Esophagus squamous epithelium (tissue), 5 donors: ENCODE measurements at regions not wholly inside any gene's neighbourhood (a gene's known extent, or its start where the extent isn't known, plus 50 kb on each side); places are given as distances from the start of the nearest gene placed in this dataset.

Experiments used
- DNase-seq: peaks from one replicate; lab custom pipeline; 2025; lab: John Stamatoyannopoulos, UW
- H3K27ac ChIP-seq, 4 donors: fragments of 200-600 bp; sonication (generic); one replicate each; pipeline ENCODE4 v1.5.1; 2016 to 2019; ENCODE audit warnings: mild to moderate bottlenecking in 1 of 4
- H3K27me3 ChIP-seq, 4 donors: fragments of 200-600 bp; sonication (generic); 1 replicate in 3 of 4; 2 replicates in 1 of 4; pipeline versions ENCODE4 v1.5.1 to v1.6.0; 2017 to 2021; ENCODE audit warnings: antibody characterized with exemption in 1 of 4
- H3K36me3 ChIP-seq, 3 donors: fragments of 200-600 bp; sonication (generic); one replicate each; pipeline ENCODE4 v1.5.1; 2016 to 2019
- H3K4me1 ChIP-seq, 3 donors: fragments of 200-600 bp; sonication (generic); one replicate each; pipeline ENCODE4 v1.5.1; 2017 to 2019
- H3K4me3 ChIP-seq, 4 donors: fragments of 200-600 bp; sonication (generic); 1 replicate in 3 of 4; 2 replicates in 1 of 4; pipeline ENCODE4 v1.5.1; 2016 to 2019; ENCODE audit warnings: mild to moderate bottlenecking in 2 of 4, moderate library complexity in 1 of 4
- H3K9me3 ChIP-seq, 3 donors: fragments of 200-600 bp; sonication (generic); one replicate each; pipeline ENCODE4 v1.5.1; 2016 to 2019
- CTCF ChIP-seq, 6 experiments: fragments of 450-650 bp in 4 of 6; fragments of 200-600 bp in 2 of 6; sonication (generic) in 2 of 6; IDR thresholded peaks; one replicate each; pipeline ENCODE4 v1.5.1; 2016 to 2019; ENCODE audit warnings: antibody characterized with exemption in 6 of 6, mild to moderate bottlenecking in 4 of 6, moderate library complexity in 4 of 6
- POLR2A ChIP-seq, 4 donors: fragments of 450-650 bp; IDR thresholded peaks; one replicate each; pipeline ENCODE4 v1.6.1; 2017; ENCODE audit warnings: antibody characterized with exemption in 4 of 4, mild to moderate bottlenecking in 4 of 4, moderate library complexity in 3 of 4
- WGBS, 2 donors: methylation state at CpG; one replicate each; pipeline ENCODE4 v1.1.5; 2018; 5-methylcytosine and 5-hydroxymethylcytosine counted together
- intact Hi-C: fragments of 100-400 bp; cut with DNase I; formaldehyde crosslinking; loops from one replicate; pipeline ENCODE4 v1.15.0; 2022
- donor health status: DM: yes; HTN: yes; CAD: no.

- intact Hi-C loops, result no loop called here
Measured at GRCh38 chr1:53383136-53383870, 55.4 kb upstream of the LRP8 start.

GRCh38 chr1:53384796-53385195 is 56.9 kb upstream of the LRP8 start:
- DNase-seq, result no peak
- Histone ChIP-seq H3K4me1 (no peaks in the 10 kb centered on the region), H3K36me3 (no peaks in the 10 kb centered on the region), H3K27ac (no peak overlapping the region), H3K4me3 (no peak overlapping the region), H3K27me3 (peaks cover 0 to 46% (median 0%) of the 10 kb centered on the region in 4 donors), H3K9me3 (no peaks in the 10 kb centered on the region)
- WGBS, 2 donors, result 69 to 96% methylated on average over 3 of the region's 3 CpGs
- TF ChIP-seq POLR2A (IDR thresholded peaks at IDR 0.05) (no peak), CTCF (IDR thresholded peaks at IDR 0.05) (no peak)
- intact Hi-C loops, result no loop called here

More at GRCh38 chr1:53383136-53383870, 55.4 kb upstream of the LRP8 start:
- Histone ChIP-seq H3K4me1 (no peaks in the 10 kb centered on the region), H3K27ac (no peak overlapping the region), H3K27me3 (peaks cover 0 to 50% (median 0%) of the 10 kb centered on the region in 4 donors), H3K9me3 (no peaks in the 10 kb centered on the region), H3K4me3 (no peak overlapping the region), H3K36me3 (no peaks in the 10 kb centered on the region)
- no peak for DNase-seq
- no peak for TF ChIP-seq CTCF (IDR thresholded peaks at IDR 0.05)
- no peak for TF ChIP-seq POLR2A (IDR thresholded peaks at IDR 0.05)
- WGBS, 2 donors, result 79 to 86% methylated on average over 6 to 8 of the region's 10 CpGs

GRCh38 chr1:53385276-53386225 is 57.7 kb upstream of the LRP8 start:
- TF ChIP-seq CTCF (IDR thresholded peaks at IDR 0.05), result no peak
- no peak for TF ChIP-seq POLR2A (IDR thresholded peaks at IDR 0.05)
- no peaks in the 10 kb centered on the region for H3K9me3 ChIP-seq
- intact Hi-C loops, result no loop called here
- H3K36me3 ChIP-seq, result no peaks in the 10 kb centered on the region
- no peak overlapping the region for H3K4me3 ChIP-seq
- WGBS, 2 donors, result 57 to 71% methylated on average over 4 to 10 of the region's 11 CpGs
- H3K4me1 ChIP-seq, result no peaks in the 10 kb centered on the region
- no peak for DNase-seq
- peaks cover 0 to 39% (median 0%) of the 10 kb centered on the region in 4 donors for H3K27me3 ChIP-seq
- H3K27ac ChIP-seq, result no peak overlapping the region

- Histone ChIP-seq H3K4me1 (no peaks in the 10 kb centered on the region), H3K4me3 (no peak overlapping the region), H3K27me3 (peaks cover 0 to 13% (median 0%) of the 10 kb centered on the region in 4 donors), H3K9me3 (no peaks in the 10 kb centered on the region), H3K36me3 (no peaks in the 10 kb centered on the region), H3K27ac (no peak overlapping the region)
- TF ChIP-seq POLR2A (IDR thresholded peaks at IDR 0.05), result no peak
- no peak for TF ChIP-seq CTCF (IDR thresholded peaks at IDR 0.05)
- intact Hi-C loops, result no loop called here
- WGBS, 2 donors, result 75 to 87% methylated on average over 4 of the region's 4 CpGs
- no peak for DNase-seq
Measured at GRCh38 chr1:53388963-53389362, 61.1 kb upstream of the LRP8 start.

GRCh38 chr1:53390261-53390660 is 62.4 kb upstream of the LRP8 start:
- intact Hi-C loops, result no loop called here
- Histone ChIP-seq H3K4me3 (no peak overlapping the region), H3K9me3 (no peaks in the 10 kb centered on the region), H3K27ac (no peak overlapping the region), H3K27me3 (peaks cover 0 to 11% (median 0%) of the 10 kb centered on the region in 4 donors), H3K4me1 (no peaks in the 10 kb centered on the region), H3K36me3 (no peaks in the 10 kb centered on the region)
- 38 to 41% methylated on average over 5 of the region's 5 CpGs for WGBS, 2 donors
- TF ChIP-seq CTCF (IDR thresholded peaks at IDR 0.05) (no peak), POLR2A (IDR thresholded peaks at IDR 0.05) (no peak)
- DNase-seq, result no peak
